ENCODE measurements at regions not wholly inside any gene's neighbourhood (a gene's known extent, or its start where the extent isn't known, plus 50 kb on each side); places are given as distances from the start of the nearest gene placed in this dataset.

GRCh38 chr2:51859260-51859659, 827.3 kb upstream of the NRXN1 start:
- no peak overlapping the region for H3K4me3 ChIP-seq (ENCODE audit: low read depth, low read length)
- no peak for DNase-seq (ENCODE audit: low read depth, low spot score)
- in situ Hi-C loops (cut with HindIII; ENCODE audit: low sequenced_read_pairs) = no loop called here
- TF ChIP-seq CTCF (IDR thresholded peaks at IDR 0.05; ENCODE audit: low read depth, low read length) = no peak

- no peak overlapping the region for H3K4me3 ChIP-seq (ENCODE audit: low read depth, low read length)
- in situ Hi-C loops (cut with HindIII; ENCODE audit: low sequenced_read_pairs) = no loop called here
- no peak for DNase-seq (ENCODE audit: low read depth, low spot score)
- TF ChIP-seq CTCF (IDR thresholded peaks at IDR 0.05; ENCODE audit: low read depth, low read length) = no peak
These were observed 823.8 kb upstream of the NRXN1 start for GRCh38 chr2:51855683-51856082.

- no peak overlapping the region for H3K4me3 ChIP-seq (ENCODE audit: low read depth, low read length)
- in situ Hi-C loops (cut with HindIII; ENCODE audit: low sequenced_read_pairs) = no loop called here
- no peak for TF ChIP-seq CTCF (IDR thresholded peaks at IDR 0.05; ENCODE audit: low read depth, low read length)
- no peak for DNase-seq (ENCODE audit: low read depth, low spot score)
These were observed 814.9 kb upstream of the NRXN1 start for GRCh38 chr2:51846796-51847195.

GRCh38 chr2:51846018-51846417, 814.1 kb upstream of the NRXN1 start:
- no peak for DNase-seq (ENCODE audit: low read depth, low spot score)
- in situ Hi-C loops (cut with HindIII; ENCODE audit: low sequenced_read_pairs) = no loop called here
- H3K4me3 ChIP-seq (ENCODE audit: low read depth, low read length) = no peak overlapping the region
- no peak for TF ChIP-seq CTCF (IDR thresholded peaks at IDR 0.05; ENCODE audit: low read depth, low read length)

GRCh38 chr2:51844596-51844995, 812.7 kb upstream of the NRXN1 start:
- no peak for TF ChIP-seq CTCF (IDR thresholded peaks at IDR 0.05; ENCODE audit: low read depth, low read length)
- in situ Hi-C loops (cut with HindIII; ENCODE audit: low sequenced_read_pairs) = no loop called here
- no peak overlapping the region for H3K4me3 ChIP-seq (ENCODE audit: low read depth, low read length)
- no peak for DNase-seq (ENCODE audit: low read depth, low spot score)

- H3K4me3 ChIP-seq (ENCODE audit: low read depth, low read length) = no peak overlapping the region
- TF ChIP-seq CTCF (IDR thresholded peaks at IDR 0.05; ENCODE audit: low read depth, low read length) = no peak
- no peak for DNase-seq (ENCODE audit: low read depth, low spot score)
- in situ Hi-C loops (cut with HindIII; ENCODE audit: low sequenced_read_pairs) = no loop called here
These were observed 797.5 kb upstream of the NRXN1 start for GRCh38 chr2:51829477-51829876.

- in situ Hi-C loops (cut with HindIII; ENCODE audit: low sequenced_read_pairs) = no loop called here
- no peak for DNase-seq (ENCODE audit: low read depth, low spot score)
- no peak for TF ChIP-seq CTCF (IDR thresholded peaks at IDR 0.05; ENCODE audit: low read depth, low read length)
- no peak overlapping the region for H3K4me3 ChIP-seq (ENCODE audit: low read depth, low read length)
These were observed 793.9 kb upstream of the NRXN1 start for GRCh38 chr2:51825823-51826222.
